ENCODE measurements at regions not wholly inside any gene's neighbourhood (a gene's known extent, or its start where the extent isn't known, plus 50 kb on each side); places are given as distances from the start of the nearest gene placed in this dataset.

- Histone ChIP-seq H3K4me3 (ENCODE audit: insufficient read depth, low read depth, low read length) (no peak overlapping the region), H3K4me1 (ENCODE audit: control insufficient read depth, insufficient read depth, low read length) (no peaks in the 10 kb centered on the region), H3K36me3 (ENCODE audit: control insufficient read depth, insufficient read depth, low read length) (no peaks in the 10 kb centered on the region), H3K27ac (ENCODE audit: insufficient read depth, low read depth, low read length, poor library complexity, severe bottlenecking) (no peak overlapping the region), H3K27me3 (ENCODE audit: control insufficient read depth, insufficient read depth, low read length, poor library complexity, severe bottlenecking) (no peaks in the 10 kb centered on the region), H3K9me3 (ENCODE audit: control insufficient read depth, low read length) (no peaks in the 10 kb centered on the region)
- WGBS, 2 experiments: 75 to 82% methylated on average over 5 of the region's 5 CpGs
Measured at GRCh38 chr2:9113916-9114315, 92.7 kb upstream of the ASAP2 start.

- no peaks in the 10 kb centered on the region for H3K9me3 ChIP-seq (ENCODE audit: control insufficient read depth, low read length)
- H3K4me3 ChIP-seq (ENCODE audit: insufficient read depth, low read depth, low read length): no peak overlapping the region
- H3K36me3 ChIP-seq (ENCODE audit: control insufficient read depth, insufficient read depth, low read length): no peaks in the 10 kb centered on the region
- no peaks in the 10 kb centered on the region for H3K4me1 ChIP-seq (ENCODE audit: control insufficient read depth, insufficient read depth, low read length)
- H3K27ac ChIP-seq (ENCODE audit: insufficient read depth, low read depth, low read length, poor library complexity, severe bottlenecking): no peak overlapping the region
- H3K27me3 ChIP-seq (ENCODE audit: control insufficient read depth, insufficient read depth, low read length, poor library complexity, severe bottlenecking): no peaks in the 10 kb centered on the region
- 80 to 89% methylated on average over 5 to 6 of the region's 6 CpGs for WGBS, 2 experiments
Measured at GRCh38 chr2:9113262-9113661, 93.3 kb upstream of the ASAP2 start.

DNA sequence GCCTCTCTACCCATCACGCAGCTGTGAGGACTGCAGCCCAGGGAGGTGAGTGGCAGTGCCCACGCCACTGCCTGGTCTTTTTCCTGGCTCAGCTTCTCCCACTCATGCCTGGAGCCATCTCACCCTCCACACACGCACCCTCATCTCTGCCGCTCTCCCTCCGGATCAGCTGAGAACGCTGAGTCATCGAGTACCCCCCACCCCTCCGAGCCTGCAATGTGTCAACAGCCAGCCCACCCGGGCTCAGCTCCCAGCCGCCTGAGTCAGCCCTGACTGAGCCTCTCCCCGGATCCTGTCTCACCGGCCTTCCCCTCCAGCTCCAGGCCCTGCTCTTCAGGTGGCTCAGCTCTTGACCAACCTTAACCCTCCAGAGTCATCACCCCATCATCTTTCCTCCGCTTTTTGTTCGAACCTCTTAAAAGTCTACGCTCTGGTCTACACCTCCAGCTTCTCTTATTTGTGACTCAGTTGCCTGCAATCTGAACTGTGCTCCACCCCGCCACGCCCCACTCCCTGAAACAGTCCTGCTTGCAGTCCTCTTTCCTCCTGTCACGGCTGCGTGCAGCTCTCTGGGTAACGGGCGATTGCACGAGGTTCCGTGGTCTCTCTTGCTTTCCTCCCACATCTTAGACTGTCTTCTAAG is 94.4 kb upstream of the ASAP2 start:
- no peak overlapping the region for H3K4me3 ChIP-seq (ENCODE audit: insufficient read depth, low read depth, low read length)
- H3K27ac ChIP-seq (ENCODE audit: insufficient read depth, low read depth, low read length, poor library complexity, severe bottlenecking): no peak overlapping the region
- WGBS, 2 experiments: 80 to 82% methylated on average over 23 of the region's 23 CpGs
- H3K36me3 ChIP-seq (ENCODE audit: control insufficient read depth, insufficient read depth, low read length): no peaks in the 10 kb centered on the region
- no peaks in the 10 kb centered on the region for H3K9me3 ChIP-seq (ENCODE audit: control insufficient read depth, low read length)
- no peaks in the 10 kb centered on the region for H3K4me1 ChIP-seq (ENCODE audit: control insufficient read depth, insufficient read depth, low read length)
- no peaks in the 10 kb centered on the region for H3K27me3 ChIP-seq (ENCODE audit: control insufficient read depth, insufficient read depth, low read length, poor library complexity, severe bottlenecking)

GRCh38 chr2:9110893-9111569 is 95.6 kb upstream of the ASAP2 start:
- Histone ChIP-seq H3K4me1 (ENCODE audit: control insufficient read depth, insufficient read depth, low read length) (no peaks in the 10 kb centered on the region), H3K4me3 (ENCODE audit: insufficient read depth, low read depth, low read length) (no peak overlapping the region), H3K27me3 (ENCODE audit: control insufficient read depth, insufficient read depth, low read length, poor library complexity, severe bottlenecking) (no peaks in the 10 kb centered on the region), H3K27ac (ENCODE audit: insufficient read depth, low read depth, low read length, poor library complexity, severe bottlenecking) (no peak overlapping the region), H3K36me3 (ENCODE audit: control insufficient read depth, insufficient read depth, low read length) (no peaks in the 10 kb centered on the region), H3K9me3 (ENCODE audit: control insufficient read depth, low read length) (no peaks in the 10 kb centered on the region)
- WGBS, 2 experiments: 68 to 72% methylated on average over 15 of the region's 15 CpGs

GRCh38 chr2:9110346-9110884 is 96.2 kb upstream of the ASAP2 start:
- 76 to 81% methylated on average over 6 of the region's 6 CpGs for WGBS, 2 experiments
- no peaks in the 10 kb centered on the region for H3K4me1 ChIP-seq (ENCODE audit: control insufficient read depth, insufficient read depth, low read length)
- H3K27ac ChIP-seq (ENCODE audit: insufficient read depth, low read depth, low read length, poor library complexity, severe bottlenecking): no peak overlapping the region

GRCh38 chr2:9109871-9110270 is 96.7 kb upstream of the ASAP2 start:
- no peak overlapping the region for H3K4me3 ChIP-seq (ENCODE audit: insufficient read depth, low read depth, low read length)
- H3K9me3 ChIP-seq (ENCODE audit: control insufficient read depth, low read length): no peaks in the 10 kb centered on the region
- no peaks in the 10 kb centered on the region for H3K36me3 ChIP-seq (ENCODE audit: control insufficient read depth, insufficient read depth, low read length)
- 95 to 96% methylated on average over 11 of the region's 11 CpGs for WGBS, 2 experiments
- H3K27me3 ChIP-seq (ENCODE audit: control insufficient read depth, insufficient read depth, low read length, poor library complexity, severe bottlenecking): no peaks in the 10 kb centered on the region
- no peak overlapping the region for H3K27ac ChIP-seq (ENCODE audit: insufficient read depth, low read depth, low read length, poor library complexity, severe bottlenecking)
- no peaks in the 10 kb centered on the region for H3K4me1 ChIP-seq (ENCODE audit: control insufficient read depth, insufficient read depth, low read length)

More at GRCh38 chr2:9110346-9110884, 96.2 kb upstream of the ASAP2 start:
- H3K9me3 ChIP-seq (ENCODE audit: control insufficient read depth, low read length): no peaks in the 10 kb centered on the region
- H3K36me3 ChIP-seq (ENCODE audit: control insufficient read depth, insufficient read depth, low read length): no peaks in the 10 kb centered on the region
- H3K4me3 ChIP-seq (ENCODE audit: insufficient read depth, low read depth, low read length): no peak overlapping the region
- H3K27me3 ChIP-seq (ENCODE audit: control insufficient read depth, insufficient read depth, low read length, poor library complexity, severe bottlenecking): no peaks in the 10 kb centered on the region

DNA sequence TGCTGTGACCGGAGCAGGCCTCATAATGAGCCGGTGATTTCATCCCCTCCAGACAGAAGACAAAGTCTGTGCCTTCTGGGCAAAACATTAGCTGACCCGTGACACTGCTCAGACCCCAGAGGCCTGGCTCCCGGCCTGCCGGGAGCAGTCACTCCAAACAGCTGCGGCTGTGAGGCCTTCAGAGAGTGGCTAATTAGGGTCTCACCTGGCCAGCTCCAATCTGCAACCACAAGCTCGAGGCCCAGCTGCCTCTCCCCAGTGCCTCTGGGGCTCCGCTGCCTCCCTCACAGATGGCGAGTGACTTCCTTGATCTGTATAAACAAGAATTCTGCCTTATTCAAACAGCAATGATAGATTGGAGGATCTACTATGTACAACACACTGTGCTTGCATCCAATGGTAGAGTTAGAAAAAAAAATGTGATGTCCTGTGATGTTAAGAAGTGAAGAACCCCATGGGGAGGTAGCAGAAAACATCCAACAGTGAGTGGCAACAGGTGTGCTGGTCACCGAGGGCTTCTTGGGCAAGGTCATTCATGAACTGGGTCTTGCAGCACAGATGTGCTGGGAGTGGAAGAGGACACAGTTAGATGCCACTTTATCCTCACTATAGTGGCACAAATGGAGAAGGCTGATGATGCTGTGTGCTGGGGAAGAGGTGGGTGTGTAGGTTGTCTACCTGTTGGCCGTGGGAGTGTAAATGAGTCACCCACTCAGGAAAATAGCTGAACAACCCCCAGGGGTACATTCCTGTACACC is 98.2 kb upstream of the ASAP2 start:
- Histone ChIP-seq H3K27me3 (ENCODE audit: control insufficient read depth, insufficient read depth, low read length, poor library complexity, severe bottlenecking) (no peaks in the 10 kb centered on the region), H3K4me1 (ENCODE audit: control insufficient read depth, insufficient read depth, low read length) (peaks cover 4% of the 10 kb centered on the region), H3K4me3 (ENCODE audit: insufficient read depth, low read depth, low read length) (no peak overlapping the region), H3K9me3 (ENCODE audit: control insufficient read depth, low read length) (no peaks in the 10 kb centered on the region), H3K36me3 (ENCODE audit: control insufficient read depth, insufficient read depth, low read length) (no peaks in the 10 kb centered on the region), H3K27ac (ENCODE audit: insufficient read depth, low read depth, low read length, poor library complexity, severe bottlenecking) (no peak overlapping the region)
- 91 to 93% methylated on average over 11 of the region's 11 CpGs for WGBS, 2 experiments

DNA sequence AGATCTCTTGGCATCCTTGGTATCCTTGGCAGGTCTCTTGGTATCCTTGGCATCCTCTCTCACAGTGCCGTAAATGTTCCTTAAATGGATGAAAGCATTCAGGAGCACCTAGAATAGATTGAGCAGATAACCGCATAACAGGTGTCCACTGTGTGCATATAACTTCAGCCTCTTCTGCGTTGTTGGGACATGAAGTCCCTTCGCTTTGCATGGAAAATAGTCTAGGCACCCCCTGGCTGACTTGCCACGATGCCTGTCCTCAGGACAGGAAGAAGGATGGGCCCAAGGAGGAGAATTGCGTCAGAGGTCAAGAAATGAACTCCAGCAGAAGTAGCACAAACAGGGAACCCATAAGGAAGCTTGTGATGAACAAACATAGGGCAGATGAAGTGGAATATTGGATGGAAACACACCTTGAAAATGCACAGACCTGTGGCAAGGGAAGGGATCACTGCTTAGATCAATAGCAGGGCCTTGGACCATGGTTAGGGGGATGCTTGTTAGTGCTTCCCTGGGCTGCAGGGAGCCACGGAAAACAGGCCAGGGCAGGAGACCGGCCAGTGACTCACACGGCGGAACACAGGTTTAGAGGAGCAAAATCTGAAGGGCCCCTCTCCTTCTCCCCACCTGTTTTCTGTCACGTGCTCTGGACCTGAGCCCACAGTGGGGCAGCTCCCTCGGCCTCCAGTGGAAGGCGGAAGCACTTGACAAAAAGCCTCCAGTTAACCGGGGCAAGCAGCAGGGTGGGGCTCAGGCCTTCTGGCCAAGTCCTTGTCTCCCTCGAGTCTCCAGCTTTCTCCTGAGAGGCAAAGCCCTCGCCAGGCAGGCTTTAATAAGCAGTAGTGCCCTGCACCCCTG is 99.2 kb upstream of the ASAP2 start:
- H3K27ac ChIP-seq (ENCODE audit: insufficient read depth, low read depth, low read length, poor library complexity, severe bottlenecking): no peak overlapping the region
- H3K4me1 ChIP-seq (ENCODE audit: control insufficient read depth, insufficient read depth, low read length): peaks cover 12% of the 10 kb centered on the region
- WGBS, 2 experiments: 93 to 95% methylated on average over 16 of the region's 16 CpGs
- no peaks in the 10 kb centered on the region for H3K27me3 ChIP-seq (ENCODE audit: control insufficient read depth, insufficient read depth, low read length, poor library complexity, severe bottlenecking)
- H3K36me3 ChIP-seq (ENCODE audit: control insufficient read depth, insufficient read depth, low read length): no peaks in the 10 kb centered on the region
- H3K9me3 ChIP-seq (ENCODE audit: control insufficient read depth, low read length): no peaks in the 10 kb centered on the region
- no peak overlapping the region for H3K4me3 ChIP-seq (ENCODE audit: insufficient read depth, low read depth, low read length)

DNA sequence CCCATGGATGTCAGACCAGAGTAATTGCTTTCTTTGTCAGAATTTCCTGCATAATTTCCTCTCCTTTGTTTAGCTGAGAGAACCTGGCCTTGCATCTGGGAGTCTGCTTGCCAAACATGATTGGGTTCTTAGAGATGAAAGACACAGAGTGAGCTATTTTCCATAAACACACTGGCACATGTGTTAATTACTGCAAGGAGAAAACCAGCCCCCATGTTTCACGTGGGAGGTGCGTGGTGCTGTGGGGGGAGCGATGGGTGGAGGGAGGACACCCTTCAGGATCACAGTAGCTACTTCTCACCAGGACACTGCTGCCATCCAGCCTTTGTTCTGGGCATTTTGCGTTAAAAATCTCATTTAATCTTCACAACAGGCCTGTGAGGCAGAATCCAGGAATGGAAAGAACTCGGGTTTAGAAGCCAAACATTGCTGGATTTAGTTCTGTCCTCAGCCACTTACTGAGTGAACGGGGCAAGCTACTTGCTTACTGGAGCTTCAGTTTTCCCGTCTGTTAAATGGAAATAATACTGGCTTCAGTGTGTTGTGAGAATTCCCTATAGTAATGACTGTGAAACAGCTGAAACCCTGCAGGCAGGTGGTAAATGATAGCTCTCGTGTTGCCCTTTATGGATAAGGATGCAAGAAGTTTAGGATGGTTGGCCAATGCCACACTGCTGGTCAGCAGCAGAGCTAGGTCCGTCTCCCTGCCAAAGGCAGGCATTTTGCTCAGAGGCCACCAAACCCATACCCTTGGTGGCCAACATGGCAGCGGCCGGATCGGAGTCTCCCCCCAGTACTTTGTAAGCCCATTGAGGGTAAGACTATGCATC is 100.1 kb upstream of the ASAP2 start:
- H3K36me3 ChIP-seq (ENCODE audit: control insufficient read depth, insufficient read depth, low read length): no peaks in the 10 kb centered on the region
- no peak overlapping the region for H3K4me3 ChIP-seq (ENCODE audit: insufficient read depth, low read depth, low read length)
- 84 to 85% methylated on average over 12 of the region's 12 CpGs for WGBS, 2 experiments
- H3K4me1 ChIP-seq (ENCODE audit: control insufficient read depth, insufficient read depth, low read length): peaks cover 12% of the 10 kb centered on the region
- H3K27me3 ChIP-seq (ENCODE audit: control insufficient read depth, insufficient read depth, low read length, poor library complexity, severe bottlenecking): no peaks in the 10 kb centered on the region
- no peak overlapping the region for H3K27ac ChIP-seq (ENCODE audit: insufficient read depth, low read depth, low read length, poor library complexity, severe bottlenecking)
- H3K9me3 ChIP-seq (ENCODE audit: control insufficient read depth, low read length): no peaks in the 10 kb centered on the region

Measured in ectodermal cell (in vitro differentiated cells).